Peyer's patch (tissue), 4 donors: ENCODE measurements at regions not wholly inside any gene's neighbourhood (a gene's known extent, or its start where the extent isn't known, plus 50 kb on each side); places are given as distances from the start of the nearest gene placed in this dataset.
"Not testable (repeated sequence)": the region's sequence is repeated elsewhere in the genome, so short reads cannot be mapped to it uniquely, and the experiment has no call there.

Source experiments
- DNase-seq, 3 donors: peaks; one replicate each; pipeline ENCODE4 v3.0.0-alpha.2; 2017 to 2019
- H3K27ac ChIP-seq, 4 donors: fragments of 200-600 bp; sonication (generic); one replicate each; pipeline ENCODE4 v1.5.1; 2016 to 2019
- H3K27me3 ChIP-seq, 2 donors: fragments of 200-600 bp; sonication (generic); one replicate each; pipeline ENCODE4 v1.5.1; 2019
- H3K36me3 ChIP-seq, 3 donors: fragments of 200-600 bp; sonication (generic); one replicate each; pipeline ENCODE4 v1.5.1; 2016 to 2019
- H3K4me1 ChIP-seq, 4 donors: fragments of 200-600 bp; sonication (generic); one replicate each; pipeline ENCODE4 v1.5.1; 2016 to 2019
- H3K4me3 ChIP-seq, 4 donors: fragments of 200-600 bp; sonication (generic); 1 replicate in 3 of 4; 2 replicates in 1 of 4; pipeline ENCODE4 v1.5.1; 2016 to 2019; ENCODE audit warnings: mild to moderate bottlenecking in 1 of 4
- H3K9me3 ChIP-seq, 4 donors: fragments of 200-600 bp; sonication (generic); one replicate each; pipeline ENCODE4 v1.5.1; 2016 to 2019; ENCODE audit warnings: mild to moderate bottlenecking in 1 of 4
- POLR2A ChIP-seq, 2 donors: fragments of 450-650 bp; IDR thresholded peaks; one replicate each; pipeline ENCODE4 v1.5.1; 2017; ENCODE audit warnings: antibody characterized with exemption in 2 of 2, mild to moderate bottlenecking in 2 of 2, moderate library complexity in 2 of 2
- TF ChIP-seq, protein P1 (sequence below), 6 experiments: fragments of 450-650 bp in 4 of 6; fragments of 200-600 bp in 2 of 6; sonication (generic) in 1 of 6; IDR thresholded peaks; one replicate each; pipeline ENCODE4 v1.5.1; 2017 to 2019; ENCODE audit warnings: antibody characterized with exemption in 6 of 6, mild to moderate bottlenecking in 3 of 6, moderate library complexity in 1 of 6

DNA sequence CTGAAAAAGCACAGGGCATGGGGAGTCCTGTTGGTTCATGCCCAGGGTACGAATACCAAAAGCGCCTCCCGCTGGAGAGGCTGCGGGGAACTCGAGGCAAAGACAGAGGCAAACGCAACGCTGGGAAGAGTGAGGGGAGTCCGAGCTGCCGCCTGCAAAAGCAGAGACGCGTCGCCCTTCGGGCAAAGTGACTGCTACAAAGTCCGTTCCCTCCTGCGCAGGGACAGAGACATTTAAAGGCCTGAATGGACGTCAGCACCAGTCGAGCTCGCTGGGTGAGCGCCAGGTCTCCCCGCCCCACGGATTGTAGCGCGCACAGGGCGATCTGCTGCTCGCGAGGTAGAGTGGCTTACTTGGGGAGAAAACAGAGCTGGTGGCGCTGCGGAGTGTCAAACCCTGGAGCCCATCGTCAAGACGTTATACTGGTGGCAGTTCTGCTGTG is 732.8 kb downstream of the ZWINT start:
- peak in 1 of 3 donors; percentile 48 for DNase-seq
- Histone ChIP-seq H3K36me3 (no peaks in the 10 kb centered on the region), H3K9me3 (no peaks in the 10 kb centered on the region), H3K4me1 (peaks cover 0 to 5% (median 0%) of the 10 kb centered on the region in 4 donors), H3K4me3 (peak overlapping the region in 1 of 4 donors; percentile 12), H3K27ac (no peak overlapping the region), H3K27me3 (no peaks in the 10 kb centered on the region)
- TF ChIP-seq, protein P1, sequence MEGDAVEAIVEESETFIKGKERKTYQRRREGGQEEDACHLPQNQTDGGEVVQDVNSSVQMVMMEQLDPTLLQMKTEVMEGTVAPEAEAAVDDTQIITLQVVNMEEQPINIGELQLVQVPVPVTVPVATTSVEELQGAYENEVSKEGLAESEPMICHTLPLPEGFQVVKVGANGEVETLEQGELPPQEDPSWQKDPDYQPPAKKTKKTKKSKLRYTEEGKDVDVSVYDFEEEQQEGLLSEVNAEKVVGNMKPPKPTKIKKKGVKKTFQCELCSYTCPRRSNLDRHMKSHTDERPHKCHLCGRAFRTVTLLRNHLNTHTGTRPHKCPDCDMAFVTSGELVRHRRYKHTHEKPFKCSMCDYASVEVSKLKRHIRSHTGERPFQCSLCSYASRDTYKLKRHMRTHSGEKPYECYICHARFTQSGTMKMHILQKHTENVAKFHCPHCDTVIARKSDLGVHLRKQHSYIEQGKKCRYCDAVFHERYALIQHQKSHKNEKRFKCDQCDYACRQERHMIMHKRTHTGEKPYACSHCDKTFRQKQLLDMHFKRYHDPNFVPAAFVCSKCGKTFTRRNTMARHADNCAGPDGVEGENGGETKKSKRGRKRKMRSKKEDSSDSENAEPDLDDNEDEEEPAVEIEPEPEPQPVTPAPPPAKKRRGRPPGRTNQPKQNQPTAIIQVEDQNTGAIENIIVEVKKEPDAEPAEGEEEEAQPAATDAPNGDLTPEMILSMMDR (IDR thresholded peaks at IDR 0.05), result no peak
- TF ChIP-seq POLR2A (IDR thresholded peaks at IDR 0.05), result no peak

DNA sequence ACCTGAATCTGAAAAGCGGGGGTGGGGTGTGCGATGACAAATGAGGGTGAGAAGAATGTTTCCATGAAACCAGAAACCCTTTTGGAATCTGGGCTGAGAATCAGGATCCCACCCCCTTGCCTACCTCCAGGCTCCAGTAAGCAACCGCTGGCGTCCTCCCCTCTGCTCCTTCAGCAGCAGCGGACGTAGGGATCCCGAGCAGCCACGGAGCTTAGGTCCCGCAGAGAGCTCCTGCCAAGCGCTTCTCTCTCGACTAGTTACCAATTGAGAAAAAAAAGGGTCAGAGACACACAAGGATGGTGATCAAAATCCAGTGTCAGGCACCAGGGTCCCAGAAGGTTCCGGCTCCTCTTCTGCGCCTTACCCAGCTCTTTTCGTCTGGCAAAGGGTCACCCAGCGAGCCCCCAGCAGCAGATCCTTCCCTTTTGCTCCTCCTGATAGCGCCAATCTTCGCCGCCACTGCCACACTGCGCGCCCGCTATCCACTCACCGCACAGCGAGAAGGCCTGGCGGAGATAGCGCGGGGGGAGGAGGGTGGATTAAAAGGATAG is 733.5 kb downstream of the ZWINT start:
- no peak overlapping the region for H3K27ac ChIP-seq
- H3K36me3 ChIP-seq, result no peaks in the 10 kb centered on the region
- H3K9me3 ChIP-seq, result no peaks in the 10 kb centered on the region
- peaks cover 0 to 5% (median 0%) of the 10 kb centered on the region in 4 donors for H3K4me1 ChIP-seq
- no peak for TF ChIP-seq POLR2A (IDR thresholded peaks at IDR 0.05)
- TF ChIP-seq, protein P1 (IDR thresholded peaks at IDR 0.05), result no peak
- H3K27me3 ChIP-seq, result no peaks in the 10 kb centered on the region
- DNase-seq, result no peak
- H3K4me3 ChIP-seq, result peak overlapping the region in 1 of 4 donors; percentile 12

DNA sequence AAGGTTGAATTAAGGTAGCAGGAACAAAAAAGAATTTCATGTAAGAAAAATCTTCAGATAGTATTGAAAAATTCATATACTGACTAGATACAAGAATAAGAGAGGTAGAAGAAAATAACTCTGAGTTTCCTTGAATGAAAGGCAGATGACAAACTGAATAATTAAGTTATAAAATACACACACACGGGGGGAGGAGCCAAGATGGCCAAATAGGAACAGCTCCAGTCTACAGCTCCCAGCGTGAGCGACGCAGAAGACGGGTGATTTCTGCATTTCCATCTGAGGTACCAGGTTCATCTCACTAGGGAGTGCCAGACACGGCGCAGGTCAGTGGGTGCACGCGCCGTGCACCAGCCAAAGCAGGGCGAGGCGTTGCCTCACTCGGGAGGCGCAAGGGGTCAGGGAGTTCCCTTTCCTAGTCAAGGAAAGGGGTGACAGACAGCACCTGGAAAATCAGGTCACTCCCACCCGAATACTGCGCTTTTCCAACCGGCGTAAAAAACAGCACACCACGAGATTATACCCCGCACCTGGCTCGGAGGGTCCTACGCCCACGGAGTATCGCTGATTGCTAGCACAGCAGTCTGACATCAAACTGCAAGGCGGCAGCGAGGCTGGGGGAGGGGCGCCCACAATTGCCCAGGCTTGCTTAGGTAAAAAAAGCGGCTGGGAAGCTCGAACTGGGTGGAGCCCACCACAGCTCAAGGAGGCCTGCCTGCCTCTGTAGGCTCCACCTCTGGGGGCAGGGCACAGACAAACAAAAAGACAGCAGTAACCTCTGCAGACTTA is 759.2 kb downstream of the ZWINT start:
- H3K4me3 ChIP-seq, H3K9me3 ChIP-seq, H3K4me1 ChIP-seq, DNase-seq, H3K27me3 ChIP-seq, H3K27ac ChIP-seq, H3K36me3 ChIP-seq: not testable (repeated sequence)

DNA sequence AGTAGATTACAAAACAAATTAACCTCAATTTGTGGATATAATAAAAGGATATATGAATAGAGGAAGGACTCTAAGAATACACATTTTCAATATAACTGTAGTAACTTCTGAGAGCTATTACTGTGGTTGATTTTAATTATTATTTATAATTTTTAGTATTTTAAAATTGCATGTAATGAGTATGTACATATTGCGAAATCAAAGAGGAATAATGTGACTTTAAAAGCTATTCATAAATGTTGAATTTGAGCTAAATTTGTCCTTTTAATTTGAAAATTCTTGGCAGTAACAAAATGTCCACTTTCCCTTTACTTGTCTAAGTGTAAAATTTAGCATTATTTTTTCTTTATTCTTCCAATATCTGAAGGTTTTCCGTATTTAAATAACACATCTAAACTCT is 750.6 kb upstream of the PCDH15 start:
- no peak overlapping the region for H3K4me3 ChIP-seq
- no peaks in the 10 kb centered on the region for H3K27me3 ChIP-seq
- H3K9me3 ChIP-seq, result no peaks in the 10 kb centered on the region
- no peak for DNase-seq
- TF ChIP-seq, protein P1 (IDR thresholded peaks at IDR 0.05), result no peak
- no peak for TF ChIP-seq POLR2A (IDR thresholded peaks at IDR 0.05)
- H3K36me3 ChIP-seq, result no peaks in the 10 kb centered on the region
- no peaks in the 10 kb centered on the region for H3K4me1 ChIP-seq
- no peak overlapping the region for H3K27ac ChIP-seq

DNA sequence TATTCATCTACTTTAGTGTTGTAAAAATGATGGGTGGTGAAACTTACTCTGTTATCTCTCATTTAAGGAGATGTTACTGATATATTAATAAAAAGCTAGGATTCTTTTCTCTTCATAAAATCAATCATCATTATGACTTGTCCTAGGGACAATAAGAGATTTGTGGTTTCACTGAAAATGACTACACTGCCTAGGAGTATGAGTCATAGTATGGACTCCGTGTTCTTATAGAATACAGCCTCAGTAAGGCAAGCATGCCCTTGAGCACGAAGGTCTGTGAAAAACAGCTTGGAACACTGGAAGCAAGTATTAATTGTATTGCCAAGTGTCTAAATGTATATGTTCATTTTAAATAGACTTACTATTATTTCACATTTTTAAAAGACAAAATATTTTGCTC is 749.2 kb upstream of the PCDH15 start:
- no peak for DNase-seq
- H3K27ac ChIP-seq, result no peak overlapping the region

DNA sequence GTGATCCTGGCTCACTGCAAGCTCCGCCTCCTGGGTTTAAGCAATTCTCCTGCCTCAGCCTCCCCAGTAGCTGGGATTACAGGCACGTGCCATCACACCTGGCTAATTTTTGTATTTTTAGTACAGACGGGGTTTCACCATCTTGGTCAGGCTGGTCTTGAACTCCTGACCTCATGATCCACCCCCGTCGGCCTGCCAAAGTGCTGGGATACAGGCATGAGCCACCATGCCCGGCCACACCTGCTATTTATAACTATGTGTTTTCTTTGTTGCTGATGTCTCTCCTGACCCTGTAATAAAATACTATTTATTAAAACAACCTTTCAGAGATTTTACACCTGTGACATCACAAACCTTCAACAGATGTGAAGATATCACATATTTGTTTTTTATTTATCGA is 736.5 kb upstream of the PCDH15 start:
- not testable (repeated sequence) for H3K27ac ChIP-seq, DNase-seq, H3K4me3 ChIP-seq, H3K36me3 ChIP-seq, H3K4me1 ChIP-seq, H3K9me3 ChIP-seq, H3K27me3 ChIP-seq

More for the DNA sequence above, 749.2 kb upstream of the PCDH15 start:
- Histone ChIP-seq H3K36me3 (no peaks in the 10 kb centered on the region), H3K27me3 (no peaks in the 10 kb centered on the region), H3K9me3 (no peaks in the 10 kb centered on the region), H3K4me3 (no peak overlapping the region), H3K4me1 (no peaks in the 10 kb centered on the region)
- TF ChIP-seq, protein P1 (IDR thresholded peaks at IDR 0.05), result no peak
- TF ChIP-seq POLR2A (IDR thresholded peaks at IDR 0.05), result no peak
